ENCODE measurements at regions not wholly inside any gene's neighbourhood (a gene's known extent, or its start where the extent isn't known, plus 50 kb on each side); places are given as distances from the start of the nearest gene placed in this dataset.

DNA sequence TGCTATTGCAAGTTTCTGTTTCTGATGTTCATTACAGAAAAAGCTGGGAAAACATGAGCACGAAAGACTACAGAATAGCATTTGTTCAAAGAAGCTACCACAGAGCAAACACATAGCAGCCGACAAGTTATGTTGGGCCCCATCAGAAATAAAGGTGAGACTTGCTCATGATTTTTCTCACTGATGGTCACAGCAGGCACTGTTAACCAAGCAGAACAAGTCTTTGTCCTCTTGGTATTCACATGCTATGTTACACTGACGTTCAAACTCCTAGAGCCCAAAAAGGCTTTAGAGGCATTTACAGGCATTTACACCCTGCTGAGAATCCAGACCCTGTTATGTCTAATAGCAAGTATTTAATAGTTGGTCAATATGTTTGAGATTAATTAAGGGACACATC, 235.0 kb upstream of the HNMT start:
- DNase-seq (ENCODE audit: insufficient read length, low spot score), result no peak
- no peak for FAIRE-seq

DNA sequence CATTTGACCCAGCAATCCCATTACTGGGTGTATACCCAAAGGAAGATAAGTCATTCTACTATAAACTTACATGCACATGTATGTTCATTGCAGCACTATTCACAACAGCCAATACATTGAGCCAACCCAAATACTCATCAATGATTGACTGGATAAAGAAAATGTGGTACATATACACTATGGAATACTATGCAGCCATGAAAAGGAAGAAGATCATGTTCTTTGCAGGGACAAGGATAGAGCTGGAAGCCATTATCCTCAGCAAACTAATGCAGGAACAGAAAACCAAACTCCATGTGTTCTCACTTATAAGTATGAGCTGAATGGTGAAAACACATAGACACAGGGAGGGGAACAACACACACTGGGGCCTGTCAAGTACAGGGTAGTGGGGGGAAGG, 226.7 kb upstream of the HNMT start:
- DNase-seq (ENCODE audit: insufficient read length, low spot score) (no peak), FAIRE-seq (no peak)

GRCh38 chr2:137741784-137742362, 222.4 kb upstream of the HNMT start:
- no peak for DNase-seq (ENCODE audit: insufficient read length, low spot score)
- no peak for FAIRE-seq

GRCh38 chr2:137747509-137747908, 216.8 kb upstream of the HNMT start:
- no peak for DNase-seq (ENCODE audit: insufficient read length, low spot score)
- FAIRE-seq, result no peak

DNA sequence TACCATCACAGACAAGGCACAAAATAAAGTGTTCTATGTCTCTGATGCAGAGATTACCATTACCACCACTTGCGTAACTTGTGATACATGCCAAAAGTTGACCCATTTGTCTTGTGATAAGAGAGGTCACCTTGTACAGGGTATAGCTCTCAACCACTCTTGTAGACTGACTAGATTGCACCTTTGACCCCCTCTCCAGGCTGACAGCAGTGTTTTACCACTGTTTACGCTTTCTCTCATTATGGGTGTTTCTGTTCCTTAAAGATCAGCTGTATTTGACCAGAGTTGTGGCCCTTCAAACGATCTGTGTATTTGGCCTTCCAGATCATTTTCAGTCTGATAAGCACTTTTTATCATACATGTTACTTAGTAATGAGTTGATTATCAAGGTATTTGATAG, 215.7 kb upstream of the HNMT start:
- DNase-seq (ENCODE audit: insufficient read length, low spot score), result no peak
- FAIRE-seq, result no peak

DNA sequence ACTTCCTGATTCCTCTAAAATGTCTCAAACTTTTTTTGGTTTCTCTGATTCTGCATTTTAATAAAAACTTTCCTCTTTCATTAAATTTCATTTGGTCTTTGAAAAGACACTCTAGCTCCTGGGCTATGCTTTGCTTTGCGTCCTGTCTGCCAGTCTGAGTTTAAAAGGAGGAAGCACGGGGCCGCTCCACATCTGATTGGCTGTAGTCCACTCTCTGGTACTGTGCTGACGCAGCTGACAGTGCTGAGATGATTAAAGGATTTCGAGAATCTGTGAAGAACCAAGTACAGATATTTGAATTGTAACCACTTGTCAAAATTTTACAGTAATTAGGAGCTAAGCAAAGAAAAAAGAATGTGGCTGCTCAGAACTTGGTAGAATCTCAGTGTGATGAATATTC, 199.6 kb upstream of the HNMT start:
- no peak for FAIRE-seq
- DNase-seq (ENCODE audit: insufficient read length, low spot score), result no peak

GRCh38 chr2:137769406-137769805, 194.9 kb upstream of the HNMT start:
- DNase-seq (ENCODE audit: insufficient read length, low spot score) (no peak), FAIRE-seq (no peak)

GRCh38 chr2:137770166-137770565, 194.1 kb upstream of the HNMT start:
- DNase-seq (ENCODE audit: insufficient read length, low spot score) (no peak), FAIRE-seq (no peak)

GRCh38 chr2:137771064-137771463, 193.2 kb upstream of the HNMT start:
- FAIRE-seq (no peak), DNase-seq (ENCODE audit: insufficient read length, low spot score) (no peak)

DNA sequence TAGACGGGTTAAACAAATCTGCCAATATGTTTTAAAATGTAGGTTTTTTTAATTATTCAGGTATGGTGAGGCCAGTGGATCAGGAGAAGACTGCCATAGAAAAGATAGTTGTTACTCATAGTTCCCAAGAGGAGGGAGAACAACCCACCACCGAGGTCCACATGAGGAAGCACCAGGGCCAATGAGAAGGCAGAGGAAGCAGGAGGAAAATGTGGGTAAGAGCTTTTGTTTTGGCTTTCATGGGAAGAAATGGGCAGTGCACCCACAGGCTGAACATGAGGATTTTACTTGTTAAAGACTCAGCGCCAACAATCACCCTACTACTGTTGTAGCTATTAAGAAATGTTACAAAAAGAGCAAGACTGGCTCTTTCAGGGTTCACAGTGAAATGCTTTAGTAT, 191.8 kb upstream of the HNMT start:
- FAIRE-seq (no peak), DNase-seq (ENCODE audit: insufficient read length, low spot score) (no peak)

GRCh38 chr2:137775529-137775928, 188.7 kb upstream of the HNMT start:
- DNase-seq (ENCODE audit: insufficient read length, low spot score), result no peak

GRCh38 chr2:137776697-137777096, 187.6 kb upstream of the HNMT start:
- FAIRE-seq (no peak), DNase-seq (ENCODE audit: insufficient read length, low spot score) (no peak)

More at GRCh38 chr2:137775529-137775928, 188.7 kb upstream of the HNMT start:
- FAIRE-seq, result no peak

GRCh38 chr2:137797641-137798040, 166.6 kb upstream of the HNMT start:
- DNase-seq (ENCODE audit: insufficient read length, low spot score), result no peak
- FAIRE-seq, result no peak

DNA sequence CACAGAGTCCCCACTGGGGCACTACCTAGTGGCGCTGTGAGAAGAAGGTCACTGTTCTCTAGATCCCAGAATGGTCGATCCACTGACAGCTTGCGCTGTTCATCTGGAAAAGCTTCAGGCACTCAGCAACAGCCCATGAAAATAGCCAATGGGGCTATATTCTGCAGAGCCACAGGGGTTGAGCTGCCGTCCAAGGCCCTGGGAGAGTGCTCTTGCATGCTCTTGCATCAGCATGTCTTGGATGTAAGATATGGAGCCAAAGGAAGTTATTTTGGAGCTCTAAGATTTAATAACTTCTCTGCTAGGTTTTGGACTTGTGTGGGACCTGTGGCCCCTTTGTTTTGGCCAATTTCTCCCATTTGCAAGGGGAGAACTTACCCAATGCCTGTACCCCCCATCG, 164.7 kb upstream of the HNMT start:
- FAIRE-seq (no peak), DNase-seq (ENCODE audit: insufficient read length, low spot score) (no peak)

GRCh38 chr2:137800386-137800785, 163.9 kb upstream of the HNMT start:
- no peak for FAIRE-seq
- no peak for DNase-seq (ENCODE audit: insufficient read length, low spot score)

GRCh38 chr2:137801228-137801627, 163.0 kb upstream of the HNMT start:
- FAIRE-seq (no peak), DNase-seq (ENCODE audit: insufficient read length, low spot score) (no peak)

DNA sequence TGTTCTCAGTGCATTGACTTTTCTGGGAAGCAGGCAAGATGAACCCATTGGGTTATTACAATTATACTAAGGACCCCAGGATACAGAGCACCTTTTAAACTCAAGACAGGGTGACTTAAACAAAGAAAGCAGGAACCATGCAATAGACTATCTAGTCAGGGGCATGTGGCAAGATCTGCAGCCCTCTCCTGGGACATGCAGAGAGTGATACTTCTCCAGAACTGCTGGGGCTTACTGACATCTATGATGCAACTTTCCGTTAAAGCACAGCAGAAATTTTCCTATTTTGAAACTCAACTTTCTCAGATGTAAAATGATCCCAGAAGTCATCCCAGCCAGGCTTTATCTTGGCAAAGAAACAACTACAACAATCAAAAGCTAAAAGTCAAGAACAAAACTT, 162.2 kb upstream of the HNMT start:
- DNase-seq (ENCODE audit: insufficient read length, low spot score) (no peak), FAIRE-seq (no peak)

DNA sequence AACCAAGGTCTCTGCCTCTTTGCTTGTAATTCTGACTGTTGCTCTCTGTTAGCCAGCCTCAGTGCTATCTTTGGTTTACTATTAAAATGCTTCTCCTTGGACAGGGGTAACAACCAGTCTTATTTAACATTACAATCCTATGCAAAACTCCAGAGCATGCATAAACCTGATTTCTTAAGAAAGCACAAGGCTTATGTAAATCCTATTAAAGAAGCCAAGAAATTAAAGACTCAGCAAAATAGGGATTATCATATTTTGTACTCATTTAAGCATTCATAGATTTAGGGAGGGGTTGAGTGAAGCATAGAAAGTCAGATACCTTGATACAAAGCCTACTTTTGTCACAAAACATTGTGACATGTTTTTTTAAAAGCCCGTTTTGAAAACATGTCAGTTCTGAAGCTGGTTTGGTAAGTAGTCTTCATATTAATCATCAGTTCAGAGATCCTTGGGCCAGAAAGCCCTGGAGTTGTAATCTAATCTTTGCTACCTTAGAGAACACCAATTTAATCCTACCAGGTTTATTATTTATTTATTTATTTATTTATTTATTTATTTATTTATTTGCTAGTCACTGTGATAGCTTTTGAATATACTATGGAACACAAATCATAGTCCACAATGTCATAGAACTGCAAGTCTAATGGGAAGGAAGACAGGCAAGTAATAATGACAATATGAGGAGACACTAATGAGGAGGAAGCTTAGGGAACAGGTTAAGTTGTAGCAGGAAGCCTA, 158.0 kb upstream of the HNMT start:
- DNase-seq (ENCODE audit: insufficient read length, low spot score), result no peak
- FAIRE-seq, result no peak

DNA sequence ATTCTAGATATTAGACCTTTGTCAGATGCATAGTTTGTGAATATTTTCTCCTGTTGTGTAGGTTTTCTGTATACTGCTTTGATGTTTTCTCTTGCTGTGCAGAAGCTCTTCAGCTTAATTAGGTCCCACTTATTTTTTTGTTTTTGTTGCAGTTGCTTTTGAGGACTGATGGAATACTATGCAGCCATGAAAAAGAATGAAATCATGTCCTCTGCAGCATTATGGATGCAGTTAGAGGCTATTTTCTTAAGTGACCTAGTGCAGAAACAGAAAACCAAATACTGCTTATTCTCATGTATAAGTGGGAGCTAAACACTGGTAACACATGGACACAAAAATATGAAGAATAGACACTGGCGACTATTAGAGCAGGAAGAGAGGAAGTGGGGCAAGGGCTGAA, 155.0 kb upstream of the HNMT start:
- DNase-seq (ENCODE audit: insufficient read length, low spot score), result no peak
- no peak for FAIRE-seq

GRCh38 chr2:137809837-137810236, 154.4 kb upstream of the HNMT start:
- DNase-seq (ENCODE audit: insufficient read length, low spot score) (no peak), FAIRE-seq (no peak)

- FAIRE-seq (no peak), DNase-seq (ENCODE audit: insufficient read length, low spot score) (no peak)
Measured at GRCh38 chr2:137812517-137812916, 151.8 kb upstream of the HNMT start.

DNA sequence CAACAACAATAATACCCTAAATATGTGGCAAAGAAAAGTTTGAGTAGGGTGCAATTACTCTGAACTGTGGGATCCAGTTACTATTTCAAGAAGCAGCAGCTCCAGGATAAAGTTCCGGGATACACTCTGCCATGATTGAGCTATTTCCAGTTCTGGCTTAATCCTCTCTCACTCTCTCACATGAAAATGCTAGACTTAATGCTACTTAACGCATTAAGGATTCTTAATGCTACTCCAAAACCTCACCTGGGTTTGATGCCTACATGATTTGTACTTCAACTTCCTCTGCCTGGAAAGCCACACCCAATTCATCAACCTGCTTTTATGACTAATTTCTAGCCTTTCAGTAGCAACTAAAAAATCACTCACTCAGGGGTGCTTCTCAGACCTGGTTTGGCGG, 151.1 kb upstream of the HNMT start:
- FAIRE-seq (no peak), DNase-seq (ENCODE audit: insufficient read length, low spot score) (no peak)

DNA sequence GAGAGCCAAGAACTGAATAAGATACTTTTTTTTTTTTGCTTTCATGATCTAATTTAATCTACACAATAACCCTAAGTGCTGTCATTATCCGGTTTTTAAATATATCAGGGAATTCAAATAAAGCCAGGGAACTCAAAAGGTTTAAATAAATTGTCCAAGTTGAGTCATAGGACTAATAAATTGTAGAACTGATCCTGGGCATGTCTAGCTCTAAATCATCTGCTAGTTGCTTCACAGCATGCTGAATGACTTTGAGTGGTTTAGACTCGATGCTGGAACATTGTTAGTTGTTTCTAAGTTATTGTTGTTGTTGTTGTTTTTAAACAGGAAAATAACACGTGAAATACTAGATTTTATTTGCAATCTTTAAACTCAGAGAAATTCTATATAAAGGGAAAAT, 147.2 kb upstream of the HNMT start:
- FAIRE-seq, result no peak
- no peak for DNase-seq (ENCODE audit: insufficient read length, low spot score)

Measured in GM19239 (cell line).